ENCODE measurements at regions not wholly inside any gene's neighbourhood (a gene's known extent, or its start where the extent isn't known, plus 50 kb on each side); places are given as distances from the start of the nearest gene placed in this dataset.
A peak's percentile ranks its signal among the peaks of the same experiment; 100 is the strongest.

- Histone ChIP-seq H3K9me3 (ENCODE audit: control extremely low read depth in 1 of 5, control insufficient read depth in 4 of 5, insufficient read depth in 2 of 5, low read depth in 1 of 5, low read length in 4 of 5) (peaks cover 0 to 2% (median 0%) of the 10 kb centered on the region in 5 experiments), H3K36me3 (ENCODE audit: control insufficient read depth in 4 of 4, insufficient read depth in 4 of 4, low read length in 3 of 4) (no peaks in the 10 kb centered on the region), H3K4me1 (ENCODE audit: control extremely low read depth in 1 of 4, control insufficient read depth in 4 of 4, insufficient read depth in 4 of 4, low read length in 3 of 4) (peaks cover 0 to 15% (median 2%) of the 10 kb centered on the region in 4 experiments), H3K27me3 (replicated peaks in 2 of 5; ENCODE audit: control insufficient read depth in 4 of 5, insufficient read depth in 5 of 5, low read length in 4 of 5) (no peaks in the 10 kb centered on the region), H3K27ac (ENCODE audit: insufficient read depth in 1 of 2, low read depth in 1 of 2, low read length in 2 of 2, poor library complexity in 1 of 2, severe bottlenecking in 2 of 2) (no peak overlapping the region), H3K4me3 (ENCODE audit: control insufficient read depth in 1 of 7, extremely low read depth in 1 of 7, insufficient read depth in 4 of 7, low read depth in 2 of 7, low read length in 6 of 7) (no peak overlapping the region)
- ChIA-PET CTCF (no interaction called here), POLR2A (no interaction called here)
- no CpG with 5 or more reads among the region's 2 CpGs for WGBS (ENCODE audit: insufficient coverage)
- DNase-seq = no peak
Observed at GRCh38 chrX:25069209-25069608, 53.4 kb upstream of the ARX start.

DNA sequence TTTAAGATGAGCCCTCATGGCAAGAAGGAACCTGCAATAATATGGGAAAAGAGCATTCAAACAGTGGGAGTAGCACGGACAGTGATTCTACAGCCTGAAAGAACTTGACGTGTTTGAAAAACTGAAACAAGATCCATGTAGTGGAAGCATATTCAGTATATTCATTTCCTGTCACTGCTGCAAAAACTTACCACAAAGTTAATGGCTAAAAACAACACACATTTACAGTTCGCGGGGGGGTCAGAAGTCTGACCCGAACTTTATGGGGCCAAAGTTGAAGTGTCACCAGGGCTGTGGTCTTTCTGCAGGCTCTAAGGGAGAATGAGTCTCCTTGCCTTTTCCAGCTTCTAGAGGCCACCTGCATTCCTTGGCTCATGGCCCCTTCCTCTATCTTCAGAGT lies 52.6 kb upstream of the ARX start:
- Histone ChIP-seq H3K9me3 (ENCODE audit: control extremely low read depth in 1 of 5, control insufficient read depth in 4 of 5, insufficient read depth in 2 of 5, low read depth in 1 of 5, low read length in 4 of 5) (peaks cover 0 to 2% (median 0%) of the 10 kb centered on the region in 5 experiments), H3K27me3 (replicated peaks in 2 of 5; ENCODE audit: control insufficient read depth in 4 of 5, insufficient read depth in 5 of 5, low read length in 4 of 5) (no peaks in the 10 kb centered on the region), H3K4me1 (ENCODE audit: control extremely low read depth in 1 of 4, control insufficient read depth in 4 of 4, insufficient read depth in 4 of 4, low read length in 3 of 4) (peaks cover 0 to 15% (median 2%) of the 10 kb centered on the region in 4 experiments), H3K36me3 (ENCODE audit: control insufficient read depth in 4 of 4, insufficient read depth in 4 of 4, low read length in 3 of 4) (no peaks in the 10 kb centered on the region), H3K27ac (ENCODE audit: insufficient read depth in 1 of 2, low read depth in 1 of 2, low read length in 2 of 2, poor library complexity in 1 of 2, severe bottlenecking in 2 of 2) (no peak overlapping the region), H3K4me3 (ENCODE audit: control insufficient read depth in 1 of 7, extremely low read depth in 1 of 7, insufficient read depth in 4 of 7, low read depth in 2 of 7, low read length in 6 of 7) (peak overlapping the region in 1 of 7 experiments; percentile 28)
- CTCF ChIA-PET = no interaction called here
- 67% methylated on average over 4 of the region's 5 CpGs for WGBS (ENCODE audit: insufficient coverage)
- DNase-seq = no peak
- POLR2A ChIA-PET = no interaction called here

DNA sequence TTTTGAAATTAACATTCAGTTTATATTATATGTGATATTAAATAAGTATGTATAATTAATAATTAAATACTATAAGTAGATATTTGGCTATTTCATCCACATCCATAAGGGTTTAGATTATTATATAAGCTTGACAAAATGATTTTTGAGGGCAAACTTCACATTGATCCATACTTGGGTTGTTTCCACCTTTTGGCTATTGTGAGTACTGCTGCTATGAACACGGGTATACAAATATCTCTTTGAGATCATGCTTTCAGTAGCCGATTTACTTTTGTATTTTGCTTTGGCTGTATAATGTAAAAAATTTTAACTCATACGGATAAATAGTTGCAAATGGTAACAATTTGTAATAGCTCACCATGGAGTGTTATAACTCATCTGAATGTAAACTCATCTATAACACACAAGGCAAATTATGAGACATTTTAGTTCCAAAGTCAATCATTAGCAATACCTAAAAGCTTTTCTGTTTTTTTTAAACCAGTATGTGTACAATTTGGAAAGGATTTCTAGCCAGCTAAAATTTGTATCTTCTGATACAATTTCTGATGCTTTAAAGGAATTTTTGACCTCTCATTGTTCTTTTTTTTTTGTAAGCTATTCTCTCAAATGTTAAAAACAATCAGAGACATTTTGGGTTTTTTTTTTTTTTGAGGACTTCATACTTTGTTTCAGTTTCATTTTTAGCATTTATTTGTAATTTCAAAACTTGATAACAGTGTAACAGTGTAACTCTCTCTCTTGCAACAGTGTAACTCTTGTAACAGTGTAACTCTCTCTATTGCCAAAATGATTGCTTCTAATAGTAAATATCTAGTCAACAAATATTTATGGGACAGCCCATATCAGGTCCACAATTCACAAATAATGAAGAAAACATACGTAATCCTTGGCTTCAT lies 51.8 kb upstream of the ARX start:
- Histone ChIP-seq H3K36me3 (ENCODE audit: control insufficient read depth in 4 of 4, insufficient read depth in 4 of 4, low read length in 3 of 4) (no peaks in the 10 kb centered on the region), H3K4me3 (ENCODE audit: control insufficient read depth in 1 of 7, extremely low read depth in 1 of 7, insufficient read depth in 4 of 7, low read depth in 2 of 7, low read length in 6 of 7) (peak overlapping the region in 1 of 7 experiments; percentile 28), H3K27ac (ENCODE audit: insufficient read depth in 1 of 2, low read depth in 1 of 2, low read length in 2 of 2, poor library complexity in 1 of 2, severe bottlenecking in 2 of 2) (peak overlapping the region in 1 of 2 experiments; percentile 14), H3K27me3 (replicated peaks in 2 of 5; ENCODE audit: control insufficient read depth in 4 of 5, insufficient read depth in 5 of 5, low read length in 4 of 5) (no peaks in the 10 kb centered on the region), H3K4me1 (ENCODE audit: control extremely low read depth in 1 of 4, control insufficient read depth in 4 of 4, insufficient read depth in 4 of 4, low read length in 3 of 4) (peaks cover 0 to 12% (median 2%) of the 10 kb centered on the region in 4 experiments), H3K9me3 (ENCODE audit: control extremely low read depth in 1 of 5, control insufficient read depth in 4 of 5, insufficient read depth in 2 of 5, low read depth in 1 of 5, low read length in 4 of 5) (peaks cover 0 to 2% (median 0%) of the 10 kb centered on the region in 5 experiments)
- ChIA-PET CTCF (interaction anchor here (1.9 kb wide), 1 partner anchor 11 kb away, joined by 4 read pairs; no protein-coding TSS in a partner anchor), POLR2A (no interaction called here)
- DNase-seq = peak in 1 of 3 donors; percentile 13
- no CpG with 5 or more reads among the region's 4 CpGs for WGBS (ENCODE audit: insufficient coverage)

DNA sequence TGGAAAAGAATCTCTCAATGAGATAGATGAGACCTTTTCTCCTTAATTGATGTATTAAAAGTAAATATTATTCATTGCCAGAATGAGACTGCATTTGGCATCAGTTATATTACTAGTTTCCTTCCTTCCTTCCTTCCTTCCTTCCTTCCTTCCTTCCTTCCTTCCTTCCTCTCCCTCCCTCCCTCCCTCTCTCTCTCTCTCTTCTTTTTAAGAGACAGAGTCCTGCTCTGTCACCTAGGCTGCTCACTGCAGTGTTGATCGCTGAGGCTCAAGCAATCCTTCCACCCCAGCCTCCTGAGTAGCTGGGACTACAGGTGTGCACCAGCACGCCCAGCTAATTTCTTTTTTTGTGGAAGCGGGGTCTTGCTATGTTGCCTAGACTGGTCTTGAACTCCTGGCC lies 50.4 kb upstream of the ARX start:
- peaks cover 0 to 5% (median 0%) of the 10 kb centered on the region in 4 experiments for H3K4me1 ChIP-seq (ENCODE audit: control extremely low read depth in 1 of 4, control insufficient read depth in 4 of 4, insufficient read depth in 4 of 4, low read length in 3 of 4)
- H3K4me3 ChIP-seq (ENCODE audit: control insufficient read depth in 1 of 7, extremely low read depth in 1 of 7, insufficient read depth in 4 of 7, low read depth in 2 of 7, low read length in 6 of 7) = no peak overlapping the region
- peaks cover 0 to 2% (median 0%) of the 10 kb centered on the region in 5 experiments for H3K9me3 ChIP-seq (ENCODE audit: control extremely low read depth in 1 of 5, control insufficient read depth in 4 of 5, insufficient read depth in 2 of 5, low read depth in 1 of 5, low read length in 4 of 5)
- H3K27me3 ChIP-seq (replicated peaks in 2 of 5; ENCODE audit: control insufficient read depth in 4 of 5, insufficient read depth in 5 of 5, low read length in 4 of 5) = no peaks in the 10 kb centered on the region
- no peak for DNase-seq
- no peaks in the 10 kb centered on the region for H3K36me3 ChIP-seq (ENCODE audit: control insufficient read depth in 4 of 4, insufficient read depth in 4 of 4, low read length in 3 of 4)
- CTCF ChIA-PET = interaction anchor here (1.9 kb wide), 1 partner anchor 13 kb away, joined by 4 read pairs; no protein-coding TSS in a partner anchor
- WGBS (ENCODE audit: insufficient coverage) = 96% methylated on average over 3 of the region's 3 CpGs
- POLR2A ChIA-PET = no interaction called here
- no peak overlapping the region for H3K27ac ChIP-seq (ENCODE audit: insufficient read depth in 1 of 2, low read depth in 1 of 2, low read length in 2 of 2, poor library complexity in 1 of 2, severe bottlenecking in 2 of 2)

All from common myeloid progenitor, CD34-positive (primary cell).